ENCODE measurements at regions not wholly inside any gene's neighbourhood (a gene's known extent, or its start where the extent isn't known, plus 50 kb on each side); places are given as distances from the start of the nearest gene placed in this dataset.
"Not testable (repeated sequence)": the region's sequence is repeated elsewhere in the genome, so short reads cannot be mapped to it uniquely, and the experiment has no call there.

GRCh38 chr16:9141813-9142212 lies 50.4 kb downstream of the HAPSTR1 start:
- no peak for DNase-seq

- DNase-seq = no peak
Observed at GRCh38 chr16:9144106-9144505, 52.7 kb downstream of the HAPSTR1 start.

- DNase-seq = no peak
Observed at GRCh38 chr16:9148374-9149015, 57.1 kb downstream of the HAPSTR1 start.

GRCh38 chr16:9151074-9151473 lies 59.6 kb downstream of the HAPSTR1 start:
- DNase-seq = peak; percentile 59

- peak; percentile 67 for DNase-seq
Observed at GRCh38 chr16:9151597-9151996, 60.2 kb downstream of the HAPSTR1 start.

- DNase-seq = no peak
Observed at GRCh38 chr16:9152649-9153501, 61.4 kb downstream of the HAPSTR1 start.

GRCh38 chr16:9153502-9153864 lies 62.0 kb downstream of the HAPSTR1 start:
- DNase-seq = no peak

- DNase-seq = no peak
Observed at GRCh38 chr16:9154567-9155410, 63.3 kb downstream of the HAPSTR1 start.

GRCh38 chr16:9155871-9156270 lies 64.4 kb downstream of the HAPSTR1 start:
- no peak for DNase-seq

- DNase-seq = no peak
Observed at GRCh38 chr16:9159839-9160550, 68.6 kb downstream of the HAPSTR1 start.

- DNase-seq = no peak
Observed at GRCh38 chr16:9160551-9160911, 69.1 kb downstream of the HAPSTR1 start.

- DNase-seq = no peak
Observed at GRCh38 chr16:9165681-9166080, 74.2 kb downstream of the HAPSTR1 start.

GRCh38 chr16:9166326-9166993 lies 75.0 kb downstream of the HAPSTR1 start:
- not testable (repeated sequence) for DNase-seq

GRCh38 chr16:9169094-9169493 lies 77.7 kb downstream of the HAPSTR1 start:
- DNase-seq = no peak

- no peak for DNase-seq
Observed at GRCh38 chr16:9170470-9170869, 79.0 kb downstream of the HAPSTR1 start.

GRCh38 chr16:9176547-9177418 lies 85.3 kb downstream of the HAPSTR1 start:
- no peak for DNase-seq

GRCh38 chr16:9177861-9178260 lies 86.4 kb downstream of the HAPSTR1 start:
- DNase-seq = peak; percentile 31

GRCh38 chr16:9183682-9184353 lies 92.4 kb downstream of the HAPSTR1 start:
- DNase-seq = no peak

- DNase-seq = no peak
Observed at GRCh38 chr16:9184354-9184690, 92.9 kb downstream of the HAPSTR1 start.

- DNase-seq = no peak
Observed at GRCh38 chr16:9185381-9185780, 93.9 kb downstream of the HAPSTR1 start.

- DNase-seq = no peak
Observed at GRCh38 chr16:9186061-9186460, 94.6 kb downstream of the HAPSTR1 start.

All from DMS153 (cell line).